ENCODE measurements at regions not wholly inside any gene's neighbourhood (a gene's known extent, or its start where the extent isn't known, plus 50 kb on each side); places are given as distances from the start of the nearest gene placed in this dataset.
"Not testable (repeated sequence)": the region's sequence is repeated elsewhere in the genome, so short reads cannot be mapped to it uniquely, and the experiment has no call there.

DNA sequence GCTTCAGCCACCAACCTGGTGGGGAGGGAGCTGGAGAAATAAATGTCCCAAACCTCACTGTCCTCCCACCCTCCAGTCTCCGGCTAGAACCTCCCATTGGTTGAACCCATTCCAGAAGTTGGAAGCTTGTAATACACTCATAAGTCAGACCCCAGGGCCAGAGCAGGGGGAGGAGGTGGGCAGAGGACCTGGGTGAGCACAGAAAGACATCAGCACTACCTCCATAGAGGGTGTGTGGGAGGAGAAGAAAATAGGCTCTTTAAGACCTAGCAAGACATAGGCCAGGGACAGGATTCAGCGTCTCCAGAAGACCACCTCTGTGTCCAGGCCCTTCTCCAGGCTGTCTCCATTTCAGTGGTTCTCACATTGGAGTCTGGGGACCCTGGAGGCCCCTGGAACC lies 73.3 kb upstream of the TOP1 start (continued):
- TF ChIP-seq, protein P1, sequence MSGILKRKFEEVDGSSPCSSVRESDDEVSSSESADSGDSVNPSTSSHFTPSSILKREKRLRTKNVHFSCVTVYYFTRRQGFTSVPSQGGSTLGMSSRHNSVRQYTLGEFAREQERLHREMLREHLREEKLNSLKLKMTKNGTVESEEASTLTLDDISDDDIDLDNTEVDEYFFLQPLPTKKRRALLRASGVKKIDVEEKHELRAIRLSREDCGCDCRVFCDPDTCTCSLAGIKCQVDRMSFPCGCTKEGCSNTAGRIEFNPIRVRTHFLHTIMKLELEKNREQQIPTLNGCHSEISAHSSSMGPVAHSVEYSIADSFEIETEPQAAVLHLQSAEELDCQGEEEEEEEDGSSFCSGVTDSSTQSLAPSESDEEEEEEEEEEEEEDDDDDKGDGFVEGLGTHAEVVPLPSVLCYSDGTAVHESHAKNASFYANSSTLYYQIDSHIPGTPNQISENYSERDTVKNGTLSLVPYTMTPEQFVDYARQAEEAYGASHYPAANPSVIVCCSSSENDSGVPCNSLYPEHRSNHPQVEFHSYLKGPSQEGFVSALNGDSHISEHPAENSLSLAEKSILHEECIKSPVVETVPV (CRISPR knock-in tag; IDR thresholded peaks at IDR 0.05): no peak
- TF ChIP-seq CSDC2 (CRISPR knock-in tag; IDR thresholded peaks at IDR 0.05): no peak

DNA sequence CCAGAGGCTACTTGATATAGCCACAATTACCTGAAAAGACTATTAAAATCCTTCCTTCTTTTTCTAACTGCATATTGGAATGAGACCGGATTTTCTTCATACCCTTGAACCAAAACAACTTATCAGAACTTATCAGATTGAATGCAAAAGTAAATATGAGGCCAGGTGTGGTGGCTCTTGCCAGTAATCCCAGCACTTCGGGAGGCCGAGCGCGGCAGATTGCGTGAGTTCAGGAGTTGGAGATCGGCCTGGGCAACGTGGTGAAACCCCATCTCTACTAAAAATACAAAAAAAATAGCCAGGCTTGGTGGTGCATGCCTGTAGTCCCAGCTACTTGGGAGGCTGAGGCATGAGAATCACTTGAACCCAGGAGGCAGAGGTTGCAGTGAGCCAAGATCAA lies 72.8 kb upstream of the TOP1 start:
- ATAC-seq: not testable (repeated sequence)

DNA sequence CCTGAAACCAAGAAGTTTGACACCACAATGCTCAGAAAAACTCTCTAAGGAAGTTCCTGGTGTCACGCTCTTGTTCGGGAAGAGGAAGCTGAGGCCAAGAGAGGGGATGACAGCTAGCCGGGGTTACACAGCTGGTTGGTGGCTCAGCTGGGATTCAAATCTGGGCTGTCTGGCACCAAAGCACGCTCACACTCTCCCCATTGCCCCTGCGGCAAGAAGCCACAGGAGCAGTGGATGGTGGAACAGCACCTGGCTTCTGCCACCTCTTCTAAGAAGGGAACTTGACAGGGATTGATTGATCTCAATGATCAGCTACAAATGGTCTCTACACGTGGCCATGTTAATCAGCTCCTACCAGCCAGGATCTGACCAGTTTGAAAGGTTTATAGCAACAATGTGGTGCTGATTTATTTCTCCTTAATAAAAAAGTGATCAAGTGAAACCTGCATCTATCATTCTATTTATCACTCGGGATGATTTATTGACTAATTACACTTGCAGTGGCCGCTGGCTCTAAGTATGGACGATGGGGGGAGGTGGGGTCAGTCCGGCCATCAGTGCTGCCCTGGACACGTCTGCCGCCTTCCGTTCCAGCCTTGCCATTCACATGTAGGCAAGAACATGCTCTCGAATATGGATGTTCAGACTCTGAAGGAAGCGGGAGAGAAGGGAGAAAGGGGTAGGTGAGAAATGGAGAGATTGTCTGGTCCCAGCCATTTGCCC lies 71.9 kb upstream of the TOP1 start:
- no peak for TF ChIP-seq SNAI2 (CRISPR knock-in tag; IDR thresholded peaks at IDR 0.05)
- no peak for TF ChIP-seq ZC3H10 (CRISPR knock-in tag; IDR thresholded peaks at IDR 0.05)
- TF ChIP-seq ZNF8 (CRISPR knock-in tag; IDR thresholded peaks at IDR 0.05): no peak
- no peak for TF ChIP-seq GLIS3 (CRISPR knock-in tag; IDR thresholded peaks at IDR 0.05)
- no peak for TF ChIP-seq ISL1 (CRISPR knock-in tag; IDR thresholded peaks at IDR 0.05)
- ATAC-seq: no peak

DNA sequence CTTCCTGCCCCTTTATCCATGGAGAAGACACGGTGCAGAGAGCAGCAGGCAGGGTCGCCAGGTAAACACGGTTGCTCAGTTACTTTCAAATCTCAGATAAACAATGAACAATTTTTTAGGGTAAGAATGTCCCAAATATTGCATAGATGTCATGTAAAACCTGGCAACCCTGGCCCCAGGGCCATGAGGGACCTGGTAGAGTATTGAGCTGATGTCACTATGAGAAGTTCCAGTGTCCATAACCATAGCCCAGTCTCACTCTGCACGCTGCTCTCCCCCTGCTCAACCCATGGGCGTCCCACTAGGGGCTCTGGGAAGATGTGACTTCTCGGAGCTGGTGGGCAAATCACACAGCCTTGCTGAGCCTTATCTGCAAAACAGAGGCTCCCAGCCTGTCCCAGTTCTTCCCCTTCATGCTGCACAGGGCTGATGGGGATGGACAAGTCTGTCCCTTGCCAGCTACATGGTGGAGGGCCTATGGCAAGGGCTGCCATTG lies 71.3 kb upstream of the TOP1 start:
- no peak for ATAC-seq
- no peak for TF ChIP-seq ESRRG (CRISPR knock-in tag; IDR thresholded peaks at IDR 0.05)
- TF ChIP-seq TOX (CRISPR knock-in tag; IDR thresholded peaks at IDR 0.05; ENCODE audit: borderline replicate concordance): no peak
- TF ChIP-seq TCF4 (CRISPR knock-in tag; IDR thresholded peaks at IDR 0.05; ENCODE audit: borderline replicate concordance): no peak
- TF ChIP-seq OSR1 (CRISPR knock-in tag; IDR thresholded peaks at IDR 0.05): no peak
- TF ChIP-seq ISL1 (CRISPR knock-in tag; IDR thresholded peaks at IDR 0.05): no peak
- TF ChIP-seq BACH2 (CRISPR knock-in tag; IDR thresholded peaks at IDR 0.05; ENCODE audit: borderline replicate concordance): no peak
- TF ChIP-seq, protein P2, sequence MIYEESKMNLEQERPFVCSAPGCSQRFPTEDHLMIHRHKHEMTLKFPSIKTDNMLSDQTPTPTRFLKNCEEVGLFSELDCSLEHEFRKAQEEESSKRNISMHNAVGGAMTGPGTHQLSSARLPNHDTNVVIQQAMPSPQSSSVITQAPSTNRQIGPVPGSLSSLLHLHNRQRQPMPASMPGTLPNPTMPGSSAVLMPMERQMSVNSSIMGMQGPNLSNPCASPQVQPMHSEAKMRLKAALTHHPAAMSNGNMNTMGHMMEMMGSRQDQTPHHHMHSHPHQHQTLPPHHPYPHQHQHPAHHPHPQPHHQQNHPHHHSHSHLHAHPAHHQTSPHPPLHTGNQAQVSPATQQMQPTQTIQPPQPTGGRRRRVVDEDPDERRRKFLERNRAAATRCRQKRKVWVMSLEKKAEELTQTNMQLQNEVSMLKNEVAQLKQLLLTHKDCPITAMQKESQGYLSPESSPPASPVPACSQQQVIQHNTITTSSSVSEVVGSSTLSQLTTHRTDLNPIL (CRISPR knock-in tag; IDR thresholded peaks at IDR 0.05; ENCODE audit: low read depth): no peak
- no peak for TF ChIP-seq CSDC2 (CRISPR knock-in tag; IDR thresholded peaks at IDR 0.05)
- TF ChIP-seq, protein P3, sequence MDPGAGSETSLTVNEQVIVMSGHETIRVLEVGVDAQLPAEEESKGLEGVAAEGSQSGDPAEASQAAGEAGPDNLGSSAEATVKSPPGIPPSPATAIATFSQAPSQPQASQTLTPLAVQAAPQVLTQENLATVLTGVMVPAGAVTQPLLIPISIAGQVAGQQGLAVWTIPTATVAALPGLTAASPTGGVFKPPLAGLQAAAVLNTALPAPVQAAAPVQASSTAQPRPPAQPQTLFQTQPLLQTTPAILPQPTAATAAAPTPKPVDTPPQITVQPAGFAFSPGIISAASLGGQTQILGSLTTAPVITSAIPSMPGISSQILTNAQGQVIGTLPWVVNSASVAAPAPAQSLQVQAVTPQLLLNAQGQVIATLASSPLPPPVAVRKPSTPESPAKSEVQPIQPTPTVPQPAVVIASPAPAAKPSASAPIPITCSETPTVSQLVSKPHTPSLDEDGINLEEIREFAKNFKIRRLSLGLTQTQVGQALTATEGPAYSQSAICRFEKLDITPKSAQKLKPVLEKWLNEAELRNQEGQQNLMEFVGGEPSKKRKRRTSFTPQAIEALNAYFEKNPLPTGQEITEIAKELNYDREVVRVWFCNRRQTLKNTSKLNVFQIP (CRISPR knock-in tag; IDR thresholded peaks at IDR 0.05; ENCODE audit: borderline replicate concordance, low read depth): no peak
- TF ChIP-seq GLIS3 (CRISPR knock-in tag; IDR thresholded peaks at IDR 0.05): no peak
- TF ChIP-seq, protein P4, sequence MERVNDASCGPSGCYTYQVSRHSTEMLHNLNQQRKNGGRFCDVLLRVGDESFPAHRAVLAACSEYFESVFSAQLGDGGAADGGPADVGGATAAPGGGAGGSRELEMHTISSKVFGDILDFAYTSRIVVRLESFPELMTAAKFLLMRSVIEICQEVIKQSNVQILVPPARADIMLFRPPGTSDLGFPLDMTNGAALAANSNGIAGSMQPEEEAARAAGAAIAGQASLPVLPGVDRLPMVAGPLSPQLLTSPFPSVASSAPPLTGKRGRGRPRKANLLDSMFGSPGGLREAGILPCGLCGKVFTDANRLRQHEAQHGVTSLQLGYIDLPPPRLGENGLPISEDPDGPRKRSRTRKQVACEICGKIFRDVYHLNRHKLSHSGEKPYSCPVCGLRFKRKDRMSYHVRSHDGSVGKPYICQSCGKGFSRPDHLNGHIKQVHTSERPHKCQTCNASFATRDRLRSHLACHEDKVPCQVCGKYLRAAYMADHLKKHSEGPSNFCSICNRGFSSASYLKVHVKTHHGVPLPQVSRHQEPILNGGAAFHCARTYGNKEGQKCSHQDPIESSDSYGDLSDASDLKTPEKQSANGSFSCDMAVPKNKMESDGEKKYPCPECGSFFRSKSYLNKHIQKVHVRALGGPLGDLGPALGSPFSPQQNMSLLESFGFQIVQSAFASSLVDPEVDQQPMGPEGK (CRISPR knock-in tag; IDR thresholded peaks at IDR 0.05; ENCODE audit: borderline replicate concordance): no peak
- TF ChIP-seq RARB (CRISPR knock-in tag; IDR thresholded peaks at IDR 0.05): no peak
- no peak for TF ChIP-seq ZC3H10 (CRISPR knock-in tag; IDR thresholded peaks at IDR 0.05)
- TF ChIP-seq, protein P5, sequence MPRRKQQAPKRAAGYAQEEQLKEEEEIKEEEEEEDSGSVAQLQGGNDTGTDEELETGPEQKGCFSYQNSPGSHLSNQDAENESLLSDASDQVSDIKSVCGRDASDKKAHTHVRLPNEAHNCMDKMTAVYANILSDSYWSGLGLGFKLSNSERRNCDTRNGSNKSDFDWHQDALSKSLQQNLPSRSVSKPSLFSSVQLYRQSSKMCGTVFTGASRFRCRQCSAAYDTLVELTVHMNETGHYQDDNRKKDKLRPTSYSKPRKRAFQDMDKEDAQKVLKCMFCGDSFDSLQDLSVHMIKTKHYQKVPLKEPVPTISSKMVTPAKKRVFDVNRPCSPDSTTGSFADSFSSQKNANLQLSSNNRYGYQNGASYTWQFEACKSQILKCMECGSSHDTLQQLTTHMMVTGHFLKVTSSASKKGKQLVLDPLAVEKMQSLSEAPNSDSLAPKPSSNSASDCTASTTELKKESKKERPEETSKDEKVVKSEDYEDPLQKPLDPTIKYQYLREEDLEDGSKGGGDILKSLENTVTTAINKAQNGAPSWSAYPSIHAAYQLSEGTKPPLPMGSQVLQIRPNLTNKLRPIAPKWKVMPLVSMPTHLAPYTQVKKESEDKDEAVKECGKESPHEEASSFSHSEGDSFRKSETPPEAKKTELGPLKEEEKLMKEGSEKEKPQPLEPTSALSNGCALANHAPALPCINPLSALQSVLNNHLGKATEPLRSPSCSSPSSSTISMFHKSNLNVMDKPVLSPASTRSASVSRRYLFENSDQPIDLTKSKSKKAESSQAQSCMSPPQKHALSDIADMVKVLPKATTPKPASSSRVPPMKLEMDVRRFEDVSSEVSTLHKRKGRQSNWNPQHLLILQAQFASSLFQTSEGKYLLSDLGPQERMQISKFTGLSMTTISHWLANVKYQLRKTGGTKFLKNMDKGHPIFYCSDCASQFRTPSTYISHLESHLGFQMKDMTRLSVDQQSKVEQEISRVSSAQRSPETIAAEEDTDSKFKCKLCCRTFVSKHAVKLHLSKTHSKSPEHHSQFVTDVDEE (CRISPR knock-in tag; IDR thresholded peaks at IDR 0.05): no peak
- TF ChIP-seq ZNF565 (CRISPR knock-in tag; conservative IDR thresholded peaks at IDR 0.05; ENCODE audit: low read depth): no peak
- no peak for TF ChIP-seq ZNF70 (CRISPR knock-in tag; IDR thresholded peaks at IDR 0.05)
- no peak for TF ChIP-seq ZFP30 (CRISPR knock-in tag; IDR thresholded peaks at IDR 0.05)
- no peak for TF ChIP-seq ZFP3 (CRISPR knock-in tag; IDR thresholded peaks at IDR 0.05)
